Coronary artery (tissue), 2 donors: ENCODE measurements at regions not wholly inside any gene's neighbourhood (a gene's known extent, or its start where the extent isn't known, plus 50 kb on each side); places are given as distances from the start of the nearest gene placed in this dataset.

Experiments
- DNase-seq: peaks from one replicate; pipeline ENCODE4 v3.0.0-alpha.2; 2017; ENCODE audit warnings: low spot score
- H3K27ac ChIP-seq, 2 donors: fragments of 200-600 bp; sonication (generic); one replicate each; pipeline ENCODE4 v1.5.1; 2016 to 2019
- H3K4me3 ChIP-seq: fragments of 200-600 bp; sonication (generic); 2 replicates; pipeline ENCODE4 v1.5.1; 2016; ENCODE audit warnings: mild to moderate bottlenecking, moderate library complexity
- TF ChIP-seq, protein P1 (sequence below): fragments of 200-600 bp; sonication (generic); IDR thresholded peaks from one replicate; pipeline ENCODE4 v1.5.1; 2019; ENCODE audit warnings: antibody characterized with exemption

DNA sequence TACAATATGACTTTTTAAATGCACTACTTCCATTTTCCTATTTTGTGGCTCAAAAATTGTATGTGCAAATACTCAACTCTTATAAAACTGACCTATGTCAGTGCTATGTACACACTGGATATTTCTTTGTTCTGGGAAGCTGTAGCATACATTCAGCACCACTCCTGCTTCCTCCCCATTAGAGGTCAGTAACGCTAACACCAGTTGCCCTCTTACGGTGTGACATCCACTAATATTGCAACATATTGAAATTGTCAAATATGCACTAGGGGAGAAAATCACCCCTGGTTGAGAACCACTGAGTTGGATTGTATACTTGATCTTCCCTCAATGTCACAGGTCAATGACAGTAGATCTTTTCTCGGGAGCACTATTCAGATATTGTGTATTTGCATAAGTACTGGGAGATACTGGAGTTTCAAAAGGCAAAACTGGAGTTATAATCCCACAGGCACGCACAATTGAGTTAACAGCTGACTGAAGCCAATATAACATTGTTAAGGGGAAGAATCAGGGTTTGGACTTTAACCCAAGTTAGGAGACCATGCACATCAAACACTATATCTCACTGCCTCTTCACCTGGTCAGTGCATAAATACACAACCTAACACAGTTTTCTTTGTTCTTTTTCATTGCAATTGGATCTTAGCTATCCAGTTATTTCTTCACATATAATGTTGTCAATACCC, 1276.5 kb upstream of the MIR17HG start:
- DNase-seq, result no peak
- TF ChIP-seq, protein P1, sequence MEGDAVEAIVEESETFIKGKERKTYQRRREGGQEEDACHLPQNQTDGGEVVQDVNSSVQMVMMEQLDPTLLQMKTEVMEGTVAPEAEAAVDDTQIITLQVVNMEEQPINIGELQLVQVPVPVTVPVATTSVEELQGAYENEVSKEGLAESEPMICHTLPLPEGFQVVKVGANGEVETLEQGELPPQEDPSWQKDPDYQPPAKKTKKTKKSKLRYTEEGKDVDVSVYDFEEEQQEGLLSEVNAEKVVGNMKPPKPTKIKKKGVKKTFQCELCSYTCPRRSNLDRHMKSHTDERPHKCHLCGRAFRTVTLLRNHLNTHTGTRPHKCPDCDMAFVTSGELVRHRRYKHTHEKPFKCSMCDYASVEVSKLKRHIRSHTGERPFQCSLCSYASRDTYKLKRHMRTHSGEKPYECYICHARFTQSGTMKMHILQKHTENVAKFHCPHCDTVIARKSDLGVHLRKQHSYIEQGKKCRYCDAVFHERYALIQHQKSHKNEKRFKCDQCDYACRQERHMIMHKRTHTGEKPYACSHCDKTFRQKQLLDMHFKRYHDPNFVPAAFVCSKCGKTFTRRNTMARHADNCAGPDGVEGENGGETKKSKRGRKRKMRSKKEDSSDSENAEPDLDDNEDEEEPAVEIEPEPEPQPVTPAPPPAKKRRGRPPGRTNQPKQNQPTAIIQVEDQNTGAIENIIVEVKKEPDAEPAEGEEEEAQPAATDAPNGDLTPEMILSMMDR, result no peak
- Histone ChIP-seq H3K27ac (no peak overlapping the region), H3K4me3 (no peak overlapping the region)

DNA sequence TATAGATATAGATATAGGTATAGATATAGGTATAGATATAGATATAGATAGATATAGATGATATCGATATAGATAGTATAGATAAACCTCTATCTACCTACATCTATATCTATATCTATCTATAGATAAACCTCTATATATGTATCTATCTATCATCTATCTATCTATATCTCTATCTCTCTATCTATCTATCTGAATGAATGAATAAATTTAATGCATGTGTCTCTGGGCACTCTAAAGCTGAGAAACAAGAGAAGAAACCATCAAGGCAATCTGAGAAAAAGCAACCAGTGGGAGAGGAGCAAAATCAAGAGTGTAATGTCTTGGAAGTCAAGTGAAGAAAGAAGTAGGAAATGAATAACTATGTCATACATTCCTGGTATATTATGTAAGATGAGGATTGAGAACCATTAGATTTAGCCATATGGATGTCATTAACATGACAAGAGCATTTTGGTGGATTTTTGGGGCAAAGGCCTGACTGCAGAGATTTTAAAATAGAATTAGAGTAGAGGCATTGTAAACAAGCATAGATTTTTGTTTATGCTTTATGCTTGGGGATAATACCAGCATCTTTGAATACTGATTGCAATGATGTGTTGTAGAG, 1262.7 kb upstream of the MIR17HG start:
- Histone ChIP-seq H3K4me3 (no peak overlapping the region), H3K27ac (no peak overlapping the region)
- DNase-seq, result no peak
- TF ChIP-seq, protein P1, result no peak

DNA sequence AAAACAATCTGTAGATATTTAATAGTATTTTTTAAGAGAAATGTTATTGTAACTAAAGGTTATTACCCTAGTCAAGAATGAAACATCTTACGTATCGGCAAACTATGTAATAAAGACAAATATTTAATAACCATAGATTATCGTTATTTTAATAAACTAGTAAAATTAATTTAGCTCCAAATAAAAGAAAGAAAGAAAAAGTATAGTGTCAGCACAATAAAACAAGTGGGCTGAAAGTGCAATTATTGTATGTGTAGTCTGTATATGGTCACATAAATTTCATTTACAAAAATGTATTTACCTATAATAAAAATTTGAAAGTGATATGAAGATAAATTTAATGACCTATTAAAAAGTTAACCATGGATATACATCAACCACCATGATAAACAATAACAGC, 1258.4 kb upstream of the MIR17HG start:
- DNase-seq, result no peak
- TF ChIP-seq, protein P1, result no peak
- H3K27ac ChIP-seq, result no peak overlapping the region
- H3K4me3 ChIP-seq, result no peak overlapping the region

DNA sequence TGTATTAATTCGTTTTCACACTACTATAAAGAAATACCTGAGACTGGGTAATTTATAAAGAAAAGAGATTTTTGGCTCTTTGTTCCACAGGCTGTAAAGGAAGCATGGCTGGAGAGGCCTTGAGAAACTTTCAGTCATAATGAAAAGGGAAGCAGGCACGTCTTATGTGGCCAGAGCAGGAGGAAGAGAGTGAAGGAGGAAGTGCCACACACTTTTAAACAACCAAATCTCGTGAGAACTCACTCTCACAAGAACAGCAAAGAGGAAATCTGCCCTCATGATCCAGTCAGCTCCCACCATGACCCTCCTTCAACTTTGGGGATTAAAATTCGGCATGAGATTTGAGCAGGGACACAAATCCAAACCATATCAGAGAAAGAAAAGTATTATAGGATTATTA, 1255.9 kb upstream of the MIR17HG start:
- TF ChIP-seq, protein P1, result no peak
- Histone ChIP-seq H3K4me3 (no peak overlapping the region), H3K27ac (no peak overlapping the region)
- DNase-seq, result no peak

DNA sequence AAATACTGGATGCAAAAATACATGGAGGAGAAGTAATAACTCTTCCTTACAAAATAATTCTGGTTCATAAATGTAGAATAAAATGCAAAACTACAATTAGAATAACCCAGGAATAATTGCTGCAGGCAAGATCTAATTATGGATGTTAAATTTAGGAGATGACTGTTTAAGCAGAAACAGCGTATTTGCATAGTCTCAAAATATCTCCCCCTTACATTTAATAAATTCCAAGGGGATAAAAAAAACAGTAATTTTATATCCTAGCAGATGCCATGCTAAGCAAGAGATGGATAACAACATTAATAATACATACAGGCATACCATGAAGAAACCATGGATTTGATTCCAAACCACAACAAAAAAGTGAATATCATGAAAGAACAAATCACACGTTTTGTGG, 1253.1 kb upstream of the MIR17HG start:
- DNase-seq, result no peak
- no peak overlapping the region for H3K4me3 ChIP-seq
- H3K27ac ChIP-seq, result no peak overlapping the region
- TF ChIP-seq, protein P1, result no peak

DNA sequence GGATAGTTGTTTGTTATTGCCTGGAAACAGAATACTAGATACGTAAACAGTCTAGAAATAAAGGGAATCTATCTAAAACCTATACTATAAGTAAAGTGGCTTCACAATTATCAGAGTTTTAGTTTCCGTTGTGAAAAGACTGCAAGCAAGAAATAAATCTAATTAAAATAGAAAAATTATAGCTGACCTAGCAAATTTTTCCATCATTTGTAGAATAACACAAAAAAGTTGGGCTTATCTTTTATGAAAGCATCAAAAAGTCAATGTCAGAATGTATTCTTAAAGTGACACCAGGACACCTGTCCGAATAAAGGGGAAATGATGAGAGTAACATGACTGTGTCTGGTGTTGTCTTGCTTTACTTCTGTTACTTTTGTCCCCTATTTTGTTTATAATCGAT, 1248.9 kb upstream of the MIR17HG start:
- TF ChIP-seq, protein P1, result no peak
- no peak overlapping the region for H3K4me3 ChIP-seq
- DNase-seq, result no peak
- H3K27ac ChIP-seq, result no peak overlapping the region

DNA sequence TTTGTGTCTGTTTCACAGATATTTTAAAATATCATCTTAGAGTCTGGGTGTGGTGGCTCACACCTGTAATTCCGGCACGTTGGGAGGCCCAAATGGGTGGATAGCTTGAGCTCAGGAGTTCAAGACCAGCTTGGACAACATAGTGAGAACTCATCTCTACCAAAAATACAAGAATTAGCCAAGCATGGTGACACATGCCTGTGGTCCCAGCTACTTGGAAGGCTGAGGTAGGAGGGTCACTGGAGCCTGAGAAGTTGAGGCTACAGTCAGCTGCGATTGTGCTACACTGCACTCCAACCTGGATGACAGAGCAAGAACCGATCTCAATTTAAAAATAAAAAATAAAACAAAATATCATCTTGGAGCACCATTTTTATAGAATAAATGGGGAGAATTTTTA, 1247.6 kb upstream of the MIR17HG start:
- H3K4me3 ChIP-seq, result no peak overlapping the region
- H3K27ac ChIP-seq, result no peak overlapping the region
- DNase-seq, result no peak
- TF ChIP-seq, protein P1, result no peak
